IMR-90 (cell line): ENCODE measurements at regions not wholly inside any gene's neighbourhood (a gene's known extent, or its start where the extent isn't known, plus 50 kb on each side); places are given as distances from the start of the nearest gene placed in this dataset.

Source experiments
- ATAC-seq: fragments of 200-7000 bp; cut with Tn5 transposase; 2 replicates; pipeline ENCODE4 v1.9.1; 2020; ENCODE audit warnings: low read depth, mild to moderate bottlenecking, moderate library complexity
- BruUV-seq: library from RNA; stranded (reverse); fragments of 400-500 nt; replicated peaks from 2 replicates; lab custom pipeline; 2021; lab: Mats Ljungman, UMichigan
- CTCF ChIA-PET: fragments of 300-600 bp; formaldehyde crosslinking; extraction: SDS; loops from one replicate; lab custom pipeline; 2021; ENCODE audit warnings: antibody characterized with exemption; lab: Yijun Ruan, JAX
- POLR2A ChIA-PET: fragments of 300-600 bp; sonication (Branson Sonifier 250); formaldehyde crosslinking; loops from one replicate; lab custom pipeline; 2022; ENCODE audit warnings: antibody characterized with exemption; ENCODE audit not compliant: unreplicated experiment; lab: Charles Lee
- DNase-seq: peaks from one replicate; pipeline ENCODE4 v3.0.0; 2013
- H2AFZ ChIP-seq: replicated peaks from 2 replicates; pipeline ENCODE3; 2013; ENCODE audit warnings: low read length, mild to moderate bottlenecking; ENCODE audit not compliant: poor library complexity
- H2AK5ac ChIP-seq: 2 replicates; pipeline ENCODE4 v1.6.1; 2013; ENCODE audit warnings: low read depth, low read length, inconsistent platforms
- H2AK9ac ChIP-seq: replicated peaks from 2 replicates; pipeline ENCODE3; 2013; ENCODE audit warnings: mild to moderate bottlenecking, low read depth, low read length, moderate library complexity; ENCODE audit not compliant: poor library complexity
- H2BK120ac ChIP-seq: 2 replicates; pipeline ENCODE4 v1.6.1; 2013; ENCODE audit warnings: low read depth, low read length, inconsistent platforms
- H2BK15ac ChIP-seq: 3 replicates; pipeline ENCODE4 v1.6.1; 2013; ENCODE audit warnings: low read depth, low read length, inconsistent platforms
- H2BK20ac ChIP-seq: 2 replicates; pipeline ENCODE4 v1.6.1; 2013; ENCODE audit warnings: low read depth, mild to moderate bottlenecking, inconsistent platforms, low read length, moderate library complexity
- H2BK5ac ChIP-seq: 2 replicates; pipeline ENCODE4 v1.6.1; 2013; ENCODE audit warnings: mild to moderate bottlenecking, low read depth, low read length, inconsistent platforms; ENCODE audit not compliant: poor library complexity, severe bottlenecking
- H3K14ac ChIP-seq: replicated peaks from 2 replicates; pipeline ENCODE4 v1.6.1; 2013; ENCODE audit warnings: low read depth, low read length, inconsistent platforms
- H3K18ac ChIP-seq: 2 replicates; pipeline ENCODE4 v1.6.1; 2013; ENCODE audit warnings: low read depth, low read length, control low read depth
- H3K23ac ChIP-seq: 2 replicates; pipeline ENCODE4 v1.6.1; 2013; ENCODE audit warnings: low read depth, low read length, inconsistent platforms
- H3K27ac ChIP-seq: 2 replicates; pipeline ENCODE4 v1.5.1; 2013; ENCODE audit warnings: mild to moderate bottlenecking, control low read depth, low read length; ENCODE audit not compliant: insufficient read depth
- H3K27me3 ChIP-seq: 2 replicates; pipeline ENCODE4 v1.6.1; 2013; ENCODE audit warnings: low read length; ENCODE audit not compliant: control insufficient read depth, insufficient read depth
- H3K36me3 ChIP-seq: 2 replicates; pipeline ENCODE4 v1.6.1; 2013; ENCODE audit warnings: low read length, mixed read lengths; ENCODE audit not compliant: control insufficient read depth, insufficient read depth
- H3K4ac ChIP-seq: 2 replicates; pipeline ENCODE4 v1.6.1; 2013; ENCODE audit warnings: low read depth, low read length, inconsistent platforms
- H3K4me1 ChIP-seq: 2 replicates; pipeline ENCODE4 v1.6.1; 2013; ENCODE audit warnings: low read length, mixed read lengths; ENCODE audit not compliant: control insufficient read depth, insufficient read depth
- H3K4me2 ChIP-seq: 2 replicates; pipeline ENCODE4 v1.6.1; 2013; ENCODE audit warnings: low read depth, mild to moderate bottlenecking, control low read depth, low read length, moderate library complexity
- H3K4me3 ChIP-seq: 2 replicates; pipeline ENCODE4 v1.5.1; 2013; ENCODE audit warnings: low read depth, mild to moderate bottlenecking, control low read depth, low read length, moderate library complexity; ENCODE audit not compliant: insufficient read depth
- H3K56ac ChIP-seq: 2 replicates; pipeline ENCODE4 v1.6.1; 2013; ENCODE audit warnings: low read length, inconsistent platforms; ENCODE audit not compliant: insufficient read depth; ENCODE audit errors: extremely low read depth
- H3K79me1 ChIP-seq, 2 experiments: 2 replicates each; pipeline ENCODE4 v1.6.1; 2013; ENCODE audit warnings: low read length in 2 of 2, inconsistent platforms in 1 of 2, low read depth in 1 of 2
- H3K9ac ChIP-seq: 2 replicates; pipeline ENCODE4 v1.6.1; 2013; ENCODE audit warnings: low read depth, low read length, control low read depth
- H3K9me1 ChIP-seq: 2 replicates; pipeline ENCODE4 v1.6.1; 2013; ENCODE audit warnings: low read length, inconsistent platforms; ENCODE audit not compliant: insufficient read depth
- H3K9me3 ChIP-seq: 2 replicates; pipeline ENCODE4 v1.6.1; 2013; ENCODE audit warnings: low read length; ENCODE audit not compliant: control insufficient read depth, insufficient read depth
- H4K20me1 ChIP-seq: 2 replicates; pipeline ENCODE4 v1.6.1; 2013; ENCODE audit warnings: low read length, inconsistent platforms; ENCODE audit not compliant: insufficient read depth
- H4K5ac ChIP-seq: 2 replicates; pipeline ENCODE4 v1.6.1; 2013; ENCODE audit warnings: mild to moderate bottlenecking, low read depth, low read length, control low read depth
- H4K8ac ChIP-seq, 2 experiments: 2 replicates each; pipeline ENCODE4 v1.6.1; 2013; ENCODE audit warnings: low read depth in 2 of 2, low read length in 2 of 2, control low read depth in 1 of 2, inconsistent platforms in 1 of 2
- H4K91ac ChIP-seq: 2 replicates; pipeline ENCODE4 v1.6.1; 2013; ENCODE audit warnings: low read depth, low read length, inconsistent platforms; ENCODE audit not compliant: insufficient read depth
- BHLHE40 ChIP-seq: fragments of 150-350 bp; IDR thresholded peaks from 2 replicates; pipeline ENCODE4 v1.6.1; 2016; ENCODE audit warnings: mild to moderate bottlenecking, low read depth, low read length
- CHD1 ChIP-seq: IDR thresholded peaks from 2 replicates; pipeline ENCODE4 v1.6.1; 2012; ENCODE audit warnings: low read depth, low read length, improper control_type of control experiment
- FOS ChIP-seq: fragments of 150-350 bp; IDR thresholded peaks from 2 replicates; pipeline ENCODE4 v1.6.1; 2016; ENCODE audit warnings: low read depth, low read length
- MAFK ChIP-seq: IDR thresholded peaks from 2 replicates; pipeline ENCODE4 v1.6.1; 2012; ENCODE audit warnings: low read depth, low read length, improper control_type of control experiment
- WGBS, 2 experiments: methylation state at CpG; one replicate each; pipeline versions ENCODE4 v1.1.5 to v1.1.7; 2013; ENCODE audit warnings: missing lambda C conversion rate in 2 of 2; ENCODE audit not compliant: insufficient read length in 1 of 2; ENCODE audit errors: extremely low coverage in 2 of 2; 5-methylcytosine and 5-hydroxymethylcytosine counted together
- dilution Hi-C: fragments of 300-500 bp; cut with HindIII; formaldehyde crosslinking; loops from one replicate; pipeline ENCODE4 v1.14.3; 2018; ENCODE audit warnings: low sequenced_read_pairs; ENCODE audit not compliant: unreplicated experiment
- in situ Hi-C: fragments of 300-500 bp; cut with MboI; formaldehyde crosslinking; loops from 3 replicates; pipeline ENCODE4 v1.14.3; 2019; ENCODE audit warnings: low sequenced_read_pairs, inconsistent platforms, mixed read lengths
- intact Hi-C: fragments of 100-400 bp; cut with micrococcal nuclease; formaldehyde crosslinking; loops from 2 replicates; pipeline ENCODE4 v1.10.0; 2022

GRCh38 chr5:125032286-125032685 lies 285.8 kb upstream of the ZNF608 start:
- ChIA-PET POLR2A (no interaction called here), CTCF (interaction anchor here (0.5 kb wide), 1 partner anchor 25 kb away, joined by 3 read pairs; no protein-coding TSS in a partner anchor)
- Histone ChIP-seq H3K4me3 (no peak overlapping the region), H2AFZ (no peak overlapping the region), H2AK9ac (no peak overlapping the region), H3K36me3 (no peaks in the 10 kb centered on the region), H4K20me1 (no peaks in the 10 kb centered on the region), H3K23ac (no peak overlapping the region), H4K5ac (no peak overlapping the region), H2BK5ac (no peak overlapping the region), H3K79me1 (no peaks in the 10 kb centered on the region), H3K9me3 (no peaks in the 10 kb centered on the region), H3K4ac (no peak overlapping the region), H2BK20ac (no peak overlapping the region), H4K8ac (no peak overlapping the region), H3K9ac (no peak overlapping the region), H3K27ac (no peak overlapping the region), H3K4me1 (no peaks in the 10 kb centered on the region), H2BK15ac (no peak overlapping the region), H3K9me1 (no peaks in the 10 kb centered on the region), H3K14ac (no peak overlapping the region), H3K56ac (no peak overlapping the region), H3K4me2 (no peak overlapping the region), H3K18ac (no peak overlapping the region), H4K91ac (no peak overlapping the region), H2AK5ac (no peak overlapping the region), H2BK120ac (no peak overlapping the region), H3K27me3 (no peaks in the 10 kb centered on the region)
- whole genome bisulfite sequencing, 2 experiments: 100% methylated on average over 1 of the region's 3 CpGs; no CpG with 5 or more reads in 1 of the 2 experiments
- ATAC-seq: no peak
- BruUV-seq: no TSS peak
- peak; percentile 42 for DNase-seq
- dilution Hi-C loops (no loop called here), in situ Hi-C loops (no loop called here), intact Hi-C loops (no loop called here)
- TF ChIP-seq FOS: 0 out of 2 replicates have a peak, but pooled peaks have one; percentile 8
- no peak for TF ChIP-seq CHD1
- TF ChIP-seq MAFK: no peak
- TF ChIP-seq BHLHE40: no peak
